ENCODE measurements at regions not wholly inside any gene's neighbourhood (a gene's known extent, or its start where the extent isn't known, plus 50 kb on each side); places are given as distances from the start of the nearest gene placed in this dataset.

- TF ChIP-seq EZH2 (IDR thresholded peaks at IDR 0.05; ENCODE audit: insufficient read depth, poor library complexity, severe bottlenecking) (no peak), EZH2phosphoT487 (IDR thresholded peaks at IDR 0.05; ENCODE audit: insufficient read depth, low read depth) (no peak)
Observed at GRCh38 chr7:13702251-13702650, 287.2 kb downstream of the ETV1 start.

Data from GM23248 (cell line).